H1 (cell line): ENCODE measurements at regions not wholly inside any gene's neighbourhood (a gene's known extent, or its start where the extent isn't known, plus 50 kb on each side); places are given as distances from the start of the nearest gene placed in this dataset.
A peak's percentile ranks its signal among the peaks of the same experiment; 100 is the strongest.

Experiments
- BCL11A ChIP-seq, 2 experiments: IDR thresholded peaks; one replicate each; pipeline ENCODE4 v1.6.1; 2011; ENCODE audit warnings: low read depth in 2 of 2, low read length in 2 of 2, mild to moderate bottlenecking in 2 of 2
- PHF8 ChIP-seq: fragments of 200-600 bp; sonication (generic); conservative IDR thresholded peaks from 2 replicates; pipeline ENCODE4 v1.7.1; 2012; ENCODE audit warnings: low read depth, mild to moderate bottlenecking, inconsistent platforms, low read length, moderate library complexity
- RAD21 ChIP-seq, 2 experiments: IDR thresholded peaks in 1 of 2; conservative IDR thresholded peaks in 1 of 2; 2 replicates each; pipeline ENCODE4 v1.6.1; 2011; ENCODE audit warnings: low read depth in 2 of 2, low read length in 2 of 2, improper control_type of control experiment in 1 of 2, inconsistent platforms in 1 of 2, mild to moderate bottlenecking in 1 of 2, moderate library complexity in 1 of 2
- TAF1 ChIP-seq: IDR thresholded peaks from 2 replicates; pipeline ENCODE4 v1.6.1; 2011; ENCODE audit warnings: mild to moderate bottlenecking, low read depth, low read length
- TAF7 ChIP-seq: optimal IDR thresholded peaks from 2 replicates; pipeline ENCODE3; 2011; ENCODE audit warnings: low read depth, mild to moderate bottlenecking, inconsistent platforms, low read length, moderate library complexity, borderline replicate concordance
- TCF12 ChIP-seq: IDR thresholded peaks from 2 replicates; pipeline ENCODE4 v1.6.1; 2011; ENCODE audit warnings: low read depth, mild to moderate bottlenecking, low read length
- USF2 ChIP-seq: IDR thresholded peaks from 2 replicates; pipeline ENCODE4 v1.6.1; 2011; ENCODE audit warnings: low read length, improper control_type of control experiment

GRCh38 chr12:113610698-113611097 lies 139.0 kb upstream of the LHX5 start (continued):
- TF ChIP-seq USF2 (no peak), BCL11A (IDR thresholded peaks at IDR 0.05; ENCODE audit: low read depth in 2 of 2, low read length in 2 of 2) (no peak), RAD21 (IDR thresholded peaks at IDR 0.05 in 1 of 2, conservative IDR thresholded peaks at IDR 0.05 in 1 of 2; ENCODE audit: low read depth in 2 of 2, low read length in 2 of 2) (no peak), TCF12 (no peak), TAF1 (no peak), PHF8 (0 out of 2 replicates have a peak, but pooled peaks have one; percentile 23), TAF7 (no peak)
